GM23248 (cell line): ENCODE measurements at regions not wholly inside any gene's neighbourhood (a gene's known extent, or its start where the extent isn't known, plus 50 kb on each side); places are given as distances from the start of the nearest gene placed in this dataset.

Experiments
- EZH2 ChIP-seq: fragments of 200-600 bp; sonication (generic); IDR thresholded peaks from 2 replicates; pipeline ENCODE4 v1.6.1; 2018; ENCODE audit warnings: antibody characterized with exemption, mild to moderate bottlenecking; ENCODE audit not compliant: insufficient read depth, poor library complexity, severe bottlenecking
- EZH2phosphoT487 ChIP-seq: fragments of 200-600 bp; sonication (generic); IDR thresholded peaks from 2 replicates; pipeline ENCODE4 v1.6.1; 2018; ENCODE audit warnings: antibody characterized with exemption, moderate library complexity, mild to moderate bottlenecking, low read depth; ENCODE audit not compliant: insufficient read depth

DNA sequence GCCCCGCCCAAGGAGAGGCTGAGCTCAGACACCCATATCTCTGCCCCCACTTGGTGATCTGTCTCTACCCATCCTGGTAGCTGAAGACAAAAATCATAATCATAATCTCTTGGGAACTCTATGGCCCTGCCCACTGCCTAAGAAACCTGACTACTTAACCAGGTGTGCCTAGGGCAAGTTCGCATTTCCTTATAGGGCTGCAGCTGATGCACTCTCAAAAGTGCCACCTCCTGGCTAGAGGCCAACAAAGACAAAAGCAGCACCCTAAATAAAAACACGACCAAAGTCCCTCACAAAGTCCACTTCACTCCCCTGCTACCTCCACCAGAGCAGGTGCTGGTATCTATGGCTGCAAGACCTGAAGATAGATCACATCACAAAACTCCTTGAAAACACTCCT lies 250.4 kb upstream of the SLITRK3 start:
- TF ChIP-seq EZH2phosphoT487 (no peak), EZH2 (no peak)
